ENCODE measurements at regions not wholly inside any gene's neighbourhood (a gene's known extent, or its start where the extent isn't known, plus 50 kb on each side); places are given as distances from the start of the nearest gene placed in this dataset.

GRCh38 chr2:128368437-128369107 is 49.9 kb upstream of the HS6ST1 start:
- no peak for DNase-seq

- no peak for DNase-seq
These were observed 50.5 kb upstream of the HS6ST1 start for GRCh38 chr2:128369108-128369555.

- no peak for DNase-seq
These were observed 51.2 kb upstream of the HS6ST1 start for GRCh38 chr2:128369602-128370467.

GRCh38 chr2:128370468-128371247 is 52.0 kb upstream of the HS6ST1 start:
- DNase-seq, result no peak

- DNase-seq, result no peak
These were observed 52.6 kb upstream of the HS6ST1 start for GRCh38 chr2:128371248-128371630.

GRCh38 chr2:128371648-128372345 is 53.1 kb upstream of the HS6ST1 start:
- no peak for DNase-seq

GRCh38 chr2:128372621-128373341 is 54.1 kb upstream of the HS6ST1 start:
- peak in 2 of 5 experiments; percentile 72 to 85 for DNase-seq

GRCh38 chr2:128373451-128374000 is 54.9 kb upstream of the HS6ST1 start:
- no peak for DNase-seq

- DNase-seq, result no peak
These were observed 55.5 kb upstream of the HS6ST1 start for GRCh38 chr2:128374001-128374710.

- DNase-seq, result no peak
These were observed 56.2 kb upstream of the HS6ST1 start for GRCh38 chr2:128374711-128375413.

- no peak for DNase-seq
These were observed 56.8 kb upstream of the HS6ST1 start for GRCh38 chr2:128375454-128375853.

GRCh38 chr2:128376241-128377041 is 57.8 kb upstream of the HS6ST1 start:
- DNase-seq, result no peak

GRCh38 chr2:128377071-128377910 is 58.6 kb upstream of the HS6ST1 start:
- DNase-seq, result no peak

GRCh38 chr2:128378231-128379020 is 59.8 kb upstream of the HS6ST1 start:
- DNase-seq, result no peak

GRCh38 chr2:128379021-128380015 is 60.6 kb upstream of the HS6ST1 start:
- no peak for DNase-seq

All from T-helper 2 cell (primary cell).